ENCODE measurements at regions not wholly inside any gene's neighbourhood (a gene's known extent, or its start where the extent isn't known, plus 50 kb on each side); places are given as distances from the start of the nearest gene placed in this dataset.

GRCh38 chr2:216769626-216770025 is 74.3 kb upstream of the IGFBP5 start:
- TF ChIP-seq PATZ1 (CRISPR knock-in tag; IDR thresholded peaks at IDR 0.05; ENCODE audit: borderline replicate concordance) (no peak), ZFP3 (CRISPR knock-in tag; IDR thresholded peaks at IDR 0.05) (no peak), ZFP30 (CRISPR knock-in tag; IDR thresholded peaks at IDR 0.05) (no peak), ZC3H10 (CRISPR knock-in tag; IDR thresholded peaks at IDR 0.05) (no peak), CREB5 (CRISPR knock-in tag; IDR thresholded peaks at IDR 0.05; ENCODE audit: low read depth) (no peak), ZNF8 (CRISPR knock-in tag; IDR thresholded peaks at IDR 0.05) (no peak), TOX (CRISPR knock-in tag; IDR thresholded peaks at IDR 0.05; ENCODE audit: borderline replicate concordance) (no peak), ESRRG (CRISPR knock-in tag; IDR thresholded peaks at IDR 0.05) (no peak), TCF4 (CRISPR knock-in tag; IDR thresholded peaks at IDR 0.05; ENCODE audit: borderline replicate concordance) (no peak), OSR1 (CRISPR knock-in tag; IDR thresholded peaks at IDR 0.05) (no peak), BACH2 (CRISPR knock-in tag; IDR thresholded peaks at IDR 0.05; ENCODE audit: borderline replicate concordance) (no peak), POU6F1 (CRISPR knock-in tag; IDR thresholded peaks at IDR 0.05; ENCODE audit: borderline replicate concordance, low read depth) (no peak)

Measured in SK-N-SH treated with all-trans-retinoic acid at 6 μM for 48 hours (cell line).